Neural cell (in vitro differentiated cells): ENCODE measurements at regions not wholly inside any gene's neighbourhood (a gene's known extent, or its start where the extent isn't known, plus 50 kb on each side); places are given as distances from the start of the nearest gene placed in this dataset.

Source experiments
- H2AFZ ChIP-seq: fragments of 200-600, 300-800 bp; sonication (generic), shearing (Covaris generic); 2 replicates; pipeline ENCODE4 v1.6.0; 2014; ENCODE audit warnings: low read depth, mild to moderate bottlenecking, antibody characterized with exemption, low read length, moderate library complexity
- H3F3A ChIP-seq: fragments of 200-600 bp; shearing (Covaris generic); 2 replicates; pipeline ENCODE4 v1.6.1; 2016; ENCODE audit warnings: mild to moderate bottlenecking, moderate library complexity, mixed read lengths, antibody characterized with exemption, low read length; ENCODE audit not compliant: insufficient read depth, poor library complexity, severe bottlenecking
- H3K27ac ChIP-seq: fragments of 200-600, 300-800 bp; sonication (generic), shearing (Covaris generic); 2 replicates; pipeline ENCODE4 v1.5.1; 2014; ENCODE audit warnings: mild to moderate bottlenecking, low read length, moderate library complexity
- H3K27me3 ChIP-seq: fragments of 300-800, 200-600 bp; sonication (generic), shearing (Covaris generic); 2 replicates; pipeline ENCODE4 v1.6.0; 2014; ENCODE audit warnings: mild to moderate bottlenecking, low read depth, low read length, moderate library complexity; ENCODE audit not compliant: insufficient read depth
- H3K36me3 ChIP-seq: fragments of 300-800, 200-600 bp; sonication (generic), shearing (Covaris generic); 2 replicates; pipeline ENCODE4 v1.5.1; 2014; ENCODE audit warnings: mild to moderate bottlenecking, antibody characterized with exemption, low read length, moderate library complexity; ENCODE audit not compliant: insufficient read depth
- H3K4me2 ChIP-seq: fragments of 300-800, 200-600 bp; sonication (generic), shearing (Covaris generic); 2 replicates; pipeline ENCODE4 v1.6.0; 2014; ENCODE audit warnings: mild to moderate bottlenecking, low read length
- H3K4me3 ChIP-seq: fragments of 300-800, 200-600 bp; sonication (generic), shearing (Covaris generic); 2 replicates; pipeline ENCODE4 v1.5.1; 2014; ENCODE audit warnings: mild to moderate bottlenecking, low read length, moderate library complexity
- H3K79me2 ChIP-seq: fragments of 200-600 bp; shearing (Covaris generic); replicated peaks from 2 replicates; pipeline ENCODE4 v1.6.0; 2014; ENCODE audit warnings: mild to moderate bottlenecking, low read length, moderate library complexity; ENCODE audit not compliant: insufficient read depth
- H3K9ac ChIP-seq: fragments of 300-800, 200-600 bp; sonication (generic), shearing (Covaris generic); 2 replicates; pipeline ENCODE4 v1.6.1; 2016; ENCODE audit warnings: mild to moderate bottlenecking, low read length, mixed read lengths
- H3K9me2 ChIP-seq: fragments of 200-600 bp; shearing (Covaris generic); 2 replicates; pipeline ENCODE4 v1.6.1; 2016; ENCODE audit warnings: mild to moderate bottlenecking, low read length, mixed read lengths; ENCODE audit not compliant: insufficient read depth
- H3K9me3 ChIP-seq: fragments of 200-600, 300-800 bp; sonication (generic), shearing (Covaris generic); 2 replicates; pipeline ENCODE4 v1.6.1; 2016; ENCODE audit warnings: mild to moderate bottlenecking, mixed run types, low read length, moderate library complexity, mixed read lengths
- H4K20me1 ChIP-seq: fragments of 200-600 bp; shearing (Covaris generic); 2 replicates; pipeline ENCODE4 v1.6.1; 2016; ENCODE audit warnings: mild to moderate bottlenecking, mixed run types; ENCODE audit not compliant: insufficient read depth
- EP300 ChIP-seq: fragments of 450-650 bp; conservative IDR thresholded peaks from 2 replicates; pipeline ENCODE4 v1.6.1; 2014; ENCODE audit warnings: antibody characterized with exemption, mild to moderate bottlenecking, moderate library complexity; ENCODE audit not compliant: poor library complexity, severe bottlenecking
- EZH2 ChIP-seq: fragments of 200-600, 300-800 bp; shearing (Covaris generic), sonication (generic); IDR thresholded peaks from 2 replicates; pipeline ENCODE4 v1.6.1; 2014; ENCODE audit warnings: antibody characterized with exemption, low read length, borderline replicate concordance, mild to moderate bottlenecking; ENCODE audit not compliant: insufficient read depth, poor library complexity, severe bottlenecking
- MXI1 ChIP-seq: fragments of 450-650 bp; conservative IDR thresholded peaks from 2 replicates; pipeline ENCODE4 v1.6.1; 2014; ENCODE audit warnings: antibody characterized with exemption, mild to moderate bottlenecking; ENCODE audit not compliant: poor library complexity, severe bottlenecking
- POLR2AphosphoS5 ChIP-seq: IDR thresholded peaks from 2 replicates; pipeline ENCODE4 v1.6.1; 2012
- RAD21 ChIP-seq: fragments of 450-650 bp; conservative IDR thresholded peaks from 2 replicates; pipeline ENCODE4 v1.6.1; 2014; ENCODE audit warnings: antibody characterized with exemption, mild to moderate bottlenecking, moderate library complexity
- TAF1 ChIP-seq: IDR thresholded peaks from 2 replicates; pipeline ENCODE4 v1.6.1; 2012; ENCODE audit warnings: low read depth
- TF ChIP-seq, protein P1 (sequence below): fragments of 450-650 bp; IDR thresholded peaks from 2 replicates; pipeline ENCODE4 v1.5.1; 2014; ENCODE audit warnings: antibody characterized with exemption, mild to moderate bottlenecking, moderate library complexity; ENCODE audit not compliant: poor library complexity, severe bottlenecking
- TF ChIP-seq, protein P2 (sequence below): IDR thresholded peaks from 2 replicates; pipeline ENCODE4 v1.6.1; 2012; ENCODE audit warnings: borderline replicate concordance

DNA sequence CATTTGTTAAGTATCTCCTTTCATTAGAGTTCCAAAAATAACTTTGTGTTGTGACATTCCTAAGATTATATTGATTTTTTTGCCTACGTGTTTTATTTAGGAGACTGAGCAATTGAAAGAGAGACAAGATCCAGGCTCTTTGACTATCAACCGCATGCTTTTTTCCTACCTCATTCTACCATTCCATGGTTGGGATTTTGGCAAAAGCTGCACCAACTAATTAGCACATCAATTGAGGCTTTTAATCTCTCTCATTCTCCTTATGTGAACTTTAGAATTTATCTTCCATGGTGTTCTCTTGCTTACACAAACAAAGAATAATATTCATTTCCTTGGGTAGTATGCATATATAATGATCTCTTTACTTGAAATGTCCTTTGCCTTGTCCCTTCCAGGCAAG lies 338.7 kb upstream of the SMC2 start:
- Histone ChIP-seq H3K27ac (no peak overlapping the region), H3F3A (no peaks in the 10 kb centered on the region), H3K9me3 (no peaks in the 10 kb centered on the region), H3K4me3 (no peak overlapping the region), H3K79me2 (no peaks in the 10 kb centered on the region), H3K4me2 (no peak overlapping the region), H2AFZ (no peak overlapping the region), H3K9ac (no peak overlapping the region), H4K20me1 (no peaks in the 10 kb centered on the region), H3K27me3 (no peaks in the 10 kb centered on the region), H3K36me3 (no peaks in the 10 kb centered on the region), H3K9me2 (no peaks in the 10 kb centered on the region)
- TF ChIP-seq, protein P1, sequence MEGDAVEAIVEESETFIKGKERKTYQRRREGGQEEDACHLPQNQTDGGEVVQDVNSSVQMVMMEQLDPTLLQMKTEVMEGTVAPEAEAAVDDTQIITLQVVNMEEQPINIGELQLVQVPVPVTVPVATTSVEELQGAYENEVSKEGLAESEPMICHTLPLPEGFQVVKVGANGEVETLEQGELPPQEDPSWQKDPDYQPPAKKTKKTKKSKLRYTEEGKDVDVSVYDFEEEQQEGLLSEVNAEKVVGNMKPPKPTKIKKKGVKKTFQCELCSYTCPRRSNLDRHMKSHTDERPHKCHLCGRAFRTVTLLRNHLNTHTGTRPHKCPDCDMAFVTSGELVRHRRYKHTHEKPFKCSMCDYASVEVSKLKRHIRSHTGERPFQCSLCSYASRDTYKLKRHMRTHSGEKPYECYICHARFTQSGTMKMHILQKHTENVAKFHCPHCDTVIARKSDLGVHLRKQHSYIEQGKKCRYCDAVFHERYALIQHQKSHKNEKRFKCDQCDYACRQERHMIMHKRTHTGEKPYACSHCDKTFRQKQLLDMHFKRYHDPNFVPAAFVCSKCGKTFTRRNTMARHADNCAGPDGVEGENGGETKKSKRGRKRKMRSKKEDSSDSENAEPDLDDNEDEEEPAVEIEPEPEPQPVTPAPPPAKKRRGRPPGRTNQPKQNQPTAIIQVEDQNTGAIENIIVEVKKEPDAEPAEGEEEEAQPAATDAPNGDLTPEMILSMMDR, result no peak
- no peak for TF ChIP-seq MXI1
- no peak for TF ChIP-seq EZH2
- no peak for TF ChIP-seq EP300
- no peak for TF ChIP-seq RAD21
- TF ChIP-seq POLR2AphosphoS5, result no peak
- no peak for TF ChIP-seq TAF1
- TF ChIP-seq, protein P2, sequence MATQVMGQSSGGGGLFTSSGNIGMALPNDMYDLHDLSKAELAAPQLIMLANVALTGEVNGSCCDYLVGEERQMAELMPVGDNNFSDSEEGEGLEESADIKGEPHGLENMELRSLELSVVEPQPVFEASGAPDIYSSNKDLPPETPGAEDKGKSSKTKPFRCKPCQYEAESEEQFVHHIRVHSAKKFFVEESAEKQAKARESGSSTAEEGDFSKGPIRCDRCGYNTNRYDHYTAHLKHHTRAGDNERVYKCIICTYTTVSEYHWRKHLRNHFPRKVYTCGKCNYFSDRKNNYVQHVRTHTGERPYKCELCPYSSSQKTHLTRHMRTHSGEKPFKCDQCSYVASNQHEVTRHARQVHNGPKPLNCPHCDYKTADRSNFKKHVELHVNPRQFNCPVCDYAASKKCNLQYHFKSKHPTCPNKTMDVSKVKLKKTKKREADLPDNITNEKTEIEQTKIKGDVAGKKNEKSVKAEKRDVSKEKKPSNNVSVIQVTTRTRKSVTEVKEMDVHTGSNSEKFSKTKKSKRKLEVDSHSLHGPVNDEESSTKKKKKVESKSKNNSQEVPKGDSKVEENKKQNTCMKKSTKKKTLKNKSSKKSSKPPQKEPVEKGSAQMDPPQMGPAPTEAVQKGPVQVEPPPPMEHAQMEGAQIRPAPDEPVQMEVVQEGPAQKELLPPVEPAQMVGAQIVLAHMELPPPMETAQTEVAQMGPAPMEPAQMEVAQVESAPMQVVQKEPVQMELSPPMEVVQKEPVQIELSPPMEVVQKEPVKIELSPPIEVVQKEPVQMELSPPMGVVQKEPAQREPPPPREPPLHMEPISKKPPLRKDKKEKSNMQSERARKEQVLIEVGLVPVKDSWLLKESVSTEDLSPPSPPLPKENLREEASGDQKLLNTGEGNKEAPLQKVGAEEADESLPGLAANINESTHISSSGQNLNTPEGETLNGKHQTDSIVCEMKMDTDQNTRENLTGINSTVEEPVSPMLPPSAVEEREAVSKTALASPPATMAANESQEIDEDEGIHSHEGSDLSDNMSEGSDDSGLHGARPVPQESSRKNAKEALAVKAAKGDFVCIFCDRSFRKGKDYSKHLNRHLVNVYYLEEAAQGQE, result no peak

DNA sequence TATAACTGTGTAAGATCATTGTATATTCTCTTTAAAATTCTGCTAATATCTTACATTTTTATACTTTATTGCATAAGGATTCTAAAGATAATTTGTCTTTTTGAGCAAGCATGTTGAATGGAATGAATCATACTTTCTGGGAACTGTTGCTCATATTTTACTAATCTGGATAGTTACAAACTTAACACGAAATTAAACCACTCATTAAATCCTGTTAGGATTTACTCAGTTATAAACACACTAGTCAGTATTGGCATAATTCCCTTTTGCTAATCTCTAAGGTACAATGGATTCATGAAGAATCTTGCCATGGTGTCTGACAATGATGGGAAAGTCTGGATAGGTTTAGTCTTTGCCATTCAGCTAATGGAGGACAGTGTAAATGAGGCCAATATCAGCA lies 338.1 kb upstream of the SMC2 start:
- H3F3A ChIP-seq, result no peaks in the 10 kb centered on the region
- no peak overlapping the region for H3K4me2 ChIP-seq
- H3K27ac ChIP-seq, result no peak overlapping the region
- no peak overlapping the region for H3K9ac ChIP-seq
- no peaks in the 10 kb centered on the region for H3K9me2 ChIP-seq
- no peaks in the 10 kb centered on the region for H3K36me3 ChIP-seq
- no peaks in the 10 kb centered on the region for H3K27me3 ChIP-seq
- no peaks in the 10 kb centered on the region for H4K20me1 ChIP-seq
- no peaks in the 10 kb centered on the region for H3K9me3 ChIP-seq
- TF ChIP-seq MXI1, result no peak
- TF ChIP-seq EZH2, result no peak
- TF ChIP-seq POLR2AphosphoS5, result no peak
- no peak for TF ChIP-seq EP300
- TF ChIP-seq, protein P1, result no peak
- TF ChIP-seq, protein P2, result no peak
- TF ChIP-seq RAD21, result no peak
- no peaks in the 10 kb centered on the region for H3K79me2 ChIP-seq
- no peak overlapping the region for H3K4me3 ChIP-seq
- H2AFZ ChIP-seq, result no peak overlapping the region
